ENCODE measurements at regions not wholly inside any gene's neighbourhood (a gene's known extent, or its start where the extent isn't known, plus 50 kb on each side); places are given as distances from the start of the nearest gene placed in this dataset.

- no peak for DNase-seq (ENCODE audit: low spot score)
Measured at GRCh38 chr12:67590149-67590790, 58.3 kb upstream of the DYRK2 start.

- no peak for DNase-seq (ENCODE audit: low spot score)
Measured at GRCh38 chr12:67592228-67593011, 56.1 kb upstream of the DYRK2 start.

GRCh38 chr12:67593041-67593440, 55.5 kb upstream of the DYRK2 start:
- no peak for DNase-seq (ENCODE audit: low spot score)

- no peak for DNase-seq (ENCODE audit: low spot score)
Measured at GRCh38 chr12:67593461-67594330, 54.8 kb upstream of the DYRK2 start.

GRCh38 chr12:67594888-67595287, 53.7 kb upstream of the DYRK2 start:
- DNase-seq (ENCODE audit: low spot score), result no peak

GRCh38 chr12:67595365-67595764, 53.2 kb upstream of the DYRK2 start:
- DNase-seq (ENCODE audit: low spot score), result no peak

- DNase-seq (ENCODE audit: low spot score), result no peak
Measured at GRCh38 chr12:67598598-67598997, 49.9 kb upstream of the DYRK2 start.

All from germinal center (tissue), 1 donor.